CD1c-positive myeloid dendritic cell (primary cell): ENCODE measurements at regions not wholly inside any gene's neighbourhood (a gene's known extent, or its start where the extent isn't known, plus 50 kb on each side); places are given as distances from the start of the nearest gene placed in this dataset.

Experiments
- DNase-seq: peaks from one replicate; pipeline ENCODE4 v3.0.0-alpha.2; 2016; ENCODE audit errors: extremely low spot score

DNA sequence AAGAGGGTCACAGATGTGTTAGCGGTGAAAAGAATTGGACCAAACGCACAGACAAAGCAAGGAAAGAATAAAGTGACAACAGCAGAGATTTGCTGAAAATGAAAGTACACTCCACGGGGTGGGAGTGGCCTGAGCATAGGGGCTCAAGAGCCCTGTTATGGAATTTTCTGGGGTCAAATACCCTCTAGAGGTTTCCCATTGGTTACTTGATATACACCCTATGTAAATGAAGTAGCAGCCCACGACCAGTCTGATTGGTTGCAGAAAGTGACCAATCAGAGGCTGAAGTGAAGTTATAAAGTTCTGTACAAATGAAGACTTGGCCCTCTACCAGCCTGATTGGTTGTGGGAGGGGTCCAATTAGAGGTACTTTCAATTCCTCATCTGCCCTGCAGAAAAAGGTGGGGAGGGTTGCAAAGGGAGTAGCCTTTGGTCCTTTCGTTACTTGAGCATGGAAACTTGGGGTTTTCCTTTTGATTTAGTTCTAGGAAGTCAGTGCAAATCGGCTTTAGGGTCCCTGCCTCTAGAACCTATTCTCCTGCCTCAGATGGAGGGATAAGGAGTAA lies 125.6 kb upstream of the PRPS1L1 start:
- DNase-seq: no peak

DNA sequence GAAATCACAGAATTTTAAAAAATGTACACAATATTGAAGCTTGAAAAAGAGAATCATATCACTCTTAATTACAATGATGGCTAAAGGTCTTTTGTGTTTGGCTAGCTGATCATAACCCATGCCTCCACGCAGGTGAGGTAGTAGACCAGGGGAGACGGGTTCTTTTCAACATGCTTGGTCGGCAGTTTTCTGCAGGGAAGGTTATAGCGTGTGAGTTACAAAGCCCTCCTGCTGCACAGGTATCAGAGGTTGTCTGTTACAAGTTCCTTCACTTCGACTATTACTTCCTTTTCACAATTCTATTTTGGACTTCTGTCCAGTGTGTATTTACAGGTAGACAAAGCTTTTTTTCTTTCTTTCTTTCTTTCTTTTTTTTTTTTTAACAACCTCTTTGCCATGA lies 127.1 kb upstream of the PRPS1L1 start:
- no peak for DNase-seq

DNA sequence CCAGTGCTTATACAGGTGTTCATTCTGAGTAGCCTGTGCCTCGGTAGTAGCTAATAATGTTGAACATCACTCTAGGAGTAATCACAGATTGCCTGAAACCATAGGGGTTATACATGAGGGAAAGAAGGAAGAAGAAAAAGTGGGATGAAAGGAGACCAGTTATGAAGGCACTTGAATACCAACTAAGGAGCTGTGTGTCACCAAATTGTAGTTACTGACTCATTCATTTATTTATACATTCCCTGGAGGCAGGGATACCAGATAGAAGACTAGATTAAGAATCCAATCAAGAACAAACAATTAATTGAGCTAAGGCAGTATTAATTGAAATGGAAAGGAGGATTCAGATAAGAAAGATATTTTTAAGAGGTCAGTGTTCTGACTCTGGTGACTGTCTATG lies 129.6 kb upstream of the PRPS1L1 start:
- no peak for DNase-seq

DNA sequence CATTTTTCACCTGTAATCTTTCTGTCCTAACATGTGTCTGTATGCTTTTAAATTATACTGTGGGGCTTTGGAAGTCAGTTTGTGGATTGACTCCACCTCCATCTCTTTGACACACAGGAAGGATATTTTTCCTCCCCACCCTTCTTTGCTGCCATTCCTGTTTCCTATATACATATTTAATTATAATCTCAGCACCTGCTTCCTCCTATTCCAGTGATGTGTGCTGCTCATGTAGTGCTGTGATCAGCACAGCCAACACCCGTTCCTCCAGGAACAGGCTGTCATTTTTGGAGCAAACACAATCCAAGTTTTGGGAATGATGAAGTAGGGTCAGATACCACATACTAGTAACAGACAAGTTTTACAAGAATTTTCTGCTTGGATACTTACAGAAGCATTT lies 135.0 kb upstream of the PRPS1L1 start:
- DNase-seq: no peak

DNA sequence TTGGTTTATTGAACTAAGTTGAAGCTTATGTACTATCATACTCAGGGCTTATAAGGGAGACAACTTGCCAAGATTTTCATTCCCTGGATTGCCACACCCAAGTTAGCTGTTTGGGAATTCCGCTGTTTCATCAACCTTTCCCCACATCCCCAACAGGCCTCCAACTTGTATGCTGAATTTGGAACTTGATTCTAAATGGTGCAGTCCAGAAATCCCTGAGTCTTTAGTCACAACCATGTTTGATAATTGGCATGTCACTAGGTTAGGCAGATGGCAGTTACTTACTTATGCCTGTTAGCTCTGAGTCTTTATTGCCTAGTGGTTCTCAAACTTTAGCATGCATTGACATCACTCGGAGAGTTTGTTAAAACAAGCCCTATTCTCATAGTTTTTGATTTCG lies 135.4 kb upstream of the PRPS1L1 start:
- no peak for DNase-seq

DNA sequence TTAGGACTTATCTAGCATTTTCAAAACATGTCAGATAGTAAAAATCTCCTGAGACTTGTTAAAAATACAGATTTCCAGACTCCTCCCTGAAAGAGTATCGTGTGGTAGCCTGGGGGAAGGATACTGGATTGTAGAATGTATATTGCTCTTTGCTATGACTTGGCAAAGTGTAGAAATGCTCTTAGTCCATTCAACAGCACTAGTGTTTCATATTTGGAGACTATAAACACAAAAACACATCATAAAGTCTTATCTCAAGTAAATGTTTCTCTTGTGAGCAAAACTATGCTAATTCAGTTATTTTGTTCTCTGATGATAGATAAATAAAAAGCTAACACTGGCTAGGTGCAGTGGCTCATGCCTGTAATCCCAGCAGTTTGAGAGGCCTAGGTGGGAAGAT lies 137.5 kb upstream of the PRPS1L1 start:
- DNase-seq: no peak

DNA sequence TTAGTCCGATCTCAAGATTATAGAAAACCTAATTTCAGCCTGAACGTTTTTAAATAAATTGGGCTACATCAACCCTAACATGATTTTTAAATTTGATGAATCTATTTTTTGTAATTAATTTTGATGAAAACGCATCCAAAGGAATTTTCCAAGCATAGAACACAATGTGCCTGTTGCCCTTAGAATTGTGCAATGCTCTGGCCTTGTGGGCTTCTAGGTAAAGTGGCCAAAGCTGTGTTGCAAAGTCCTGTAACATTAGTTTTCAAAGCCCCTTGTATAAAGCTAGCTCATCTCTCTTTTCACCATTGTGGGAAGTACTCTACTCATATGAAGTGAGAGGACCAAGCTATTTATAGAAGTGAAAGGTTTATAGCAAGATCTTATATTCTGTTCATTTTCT lies 138.4 kb upstream of the PRPS1L1 start:
- no peak for DNase-seq

DNA sequence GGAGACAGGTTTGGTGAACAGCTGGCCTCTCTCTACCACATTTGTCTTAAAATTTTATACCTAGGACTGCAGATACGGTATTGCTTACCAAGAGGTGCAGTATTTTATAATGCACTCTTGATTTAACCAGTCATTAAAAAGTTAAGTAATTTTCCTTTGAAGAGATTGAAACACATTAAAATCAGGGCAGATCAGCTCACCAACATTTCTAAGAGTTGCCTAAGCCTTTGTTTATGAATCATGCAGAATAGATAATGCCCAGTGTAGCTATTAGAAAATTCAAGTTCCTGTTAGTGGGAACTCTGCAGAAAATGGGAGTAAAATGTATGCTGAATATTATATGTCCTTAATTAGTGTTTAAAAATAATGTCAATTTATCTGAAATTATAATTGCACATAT lies 140.2 kb upstream of the PRPS1L1 start:
- DNase-seq: no peak

DNA sequence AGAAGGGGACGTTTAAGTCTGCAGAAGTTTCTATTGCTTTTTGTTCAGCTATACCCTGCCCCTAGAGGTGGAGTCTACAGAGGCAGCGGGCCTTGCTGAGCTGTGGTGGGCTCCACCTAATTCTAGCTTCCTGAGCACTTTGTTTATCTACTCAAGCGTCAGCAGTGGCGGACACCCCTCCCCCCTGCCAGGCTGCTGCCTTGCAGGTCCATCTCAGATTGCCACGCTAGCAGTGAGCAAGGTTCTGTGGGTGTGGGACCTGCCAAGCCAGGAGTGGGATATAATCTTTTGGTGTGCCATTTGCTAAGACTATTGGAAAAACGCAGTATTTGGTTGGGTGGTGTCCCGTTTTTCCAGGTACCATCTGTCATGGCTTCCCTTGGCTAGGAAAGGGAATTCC lies 147.3 kb upstream of the PRPS1L1 start:
- DNase-seq: no peak

DNA sequence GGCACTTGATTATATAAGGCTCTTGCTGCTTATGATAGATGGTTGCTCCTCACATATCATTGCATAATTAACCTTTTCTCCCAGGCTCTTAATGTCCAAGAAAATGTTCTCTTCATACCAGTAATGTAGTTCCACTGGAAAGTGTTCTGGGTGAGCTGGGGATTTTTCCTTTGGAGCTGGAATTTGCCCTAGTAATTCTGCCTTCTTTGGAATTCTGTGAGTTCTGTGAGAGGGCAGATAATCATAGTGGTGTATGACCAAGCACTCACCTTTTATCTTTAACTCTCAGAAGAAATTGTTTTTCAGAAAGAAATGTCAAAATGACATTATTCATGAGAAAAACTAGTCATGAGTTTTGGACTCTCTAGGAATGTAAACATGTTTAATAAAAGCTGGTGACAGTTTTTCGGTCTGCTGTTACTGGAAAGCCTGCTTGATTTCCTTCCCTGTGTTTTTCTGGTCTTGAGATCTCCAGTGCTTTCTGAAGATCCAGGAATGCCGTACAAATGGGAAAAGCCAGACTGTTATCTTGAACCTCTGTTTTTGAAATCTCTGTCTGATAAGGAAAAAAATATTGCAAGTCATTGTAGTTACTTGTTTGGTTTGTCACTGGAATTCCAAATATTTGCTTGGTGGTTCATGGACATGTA lies 148.3 kb upstream of the PRPS1L1 start:
- no peak for DNase-seq

DNA sequence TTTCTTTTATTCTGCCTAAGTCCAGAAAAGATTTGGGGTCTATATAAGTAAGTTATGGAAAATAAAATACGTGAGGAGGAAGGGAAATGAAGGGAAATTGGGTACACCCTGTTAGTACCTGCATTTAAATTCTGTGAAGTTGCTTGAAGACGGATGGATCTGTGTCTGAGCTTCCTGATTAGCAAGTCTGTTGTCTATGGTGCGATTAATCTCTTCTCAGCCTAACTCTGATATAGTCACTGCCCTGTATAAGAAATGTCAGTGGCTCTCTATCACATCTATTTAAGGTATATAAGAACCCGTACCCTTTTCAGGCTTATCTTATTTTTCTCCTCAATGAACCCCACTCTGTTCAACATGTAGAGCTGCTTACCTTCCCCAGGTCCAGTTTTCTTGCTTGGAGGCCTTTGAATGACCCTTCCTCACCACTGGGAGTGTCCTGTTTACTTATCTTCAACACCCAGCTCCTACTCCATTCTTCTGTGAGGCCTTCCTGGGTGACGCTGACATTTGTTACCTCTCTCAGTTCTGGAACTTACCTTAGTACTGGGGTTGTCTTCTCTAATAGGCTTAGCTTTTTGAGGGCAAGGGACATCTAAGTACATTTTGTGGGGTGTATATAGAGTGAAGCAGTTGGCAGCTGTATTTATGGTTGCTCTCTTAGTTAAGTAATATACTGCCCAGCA lies 149.6 kb upstream of the PRPS1L1 start:
- no peak for DNase-seq

DNA sequence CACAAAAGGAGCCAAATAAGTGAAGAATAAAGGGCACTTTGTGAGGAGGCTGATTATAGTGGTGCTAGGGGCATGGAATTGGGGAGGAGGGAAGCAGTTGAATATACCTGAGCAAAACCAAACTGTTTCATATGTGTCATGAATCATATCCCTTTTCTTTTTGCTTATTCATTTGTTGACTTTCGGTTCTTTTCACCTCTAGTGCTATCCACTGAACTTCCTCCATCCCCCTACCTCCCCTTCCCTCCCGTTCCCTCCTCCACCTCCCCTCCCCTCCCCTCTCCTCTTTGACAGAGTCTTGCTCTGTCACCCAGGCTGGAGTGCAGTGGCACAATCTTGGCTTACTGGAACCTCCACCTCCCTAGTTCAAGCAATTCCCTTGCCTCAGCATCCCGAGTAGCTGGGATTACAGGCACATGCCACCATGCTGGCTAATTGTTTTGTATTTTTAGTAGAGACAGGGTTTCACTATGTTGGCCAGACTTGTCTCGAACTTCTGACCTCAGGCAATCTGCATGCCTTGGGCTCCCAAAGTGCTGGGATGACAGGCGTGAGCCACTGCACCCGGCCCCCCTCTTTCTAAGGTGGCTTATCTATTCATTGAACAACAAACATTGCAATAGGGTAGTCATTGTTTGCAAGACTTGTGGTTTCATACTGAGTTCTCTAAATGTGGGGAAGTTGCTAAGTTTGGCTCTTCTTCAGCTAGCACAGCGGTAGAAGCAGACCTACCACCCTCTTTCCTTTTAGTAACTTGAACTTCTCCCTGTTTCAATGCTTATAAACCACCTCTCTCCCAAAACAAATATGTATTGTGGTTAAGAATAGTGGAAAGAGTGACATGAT lies 150.4 kb upstream of the PRPS1L1 start:
- peak; percentile 79 for DNase-seq

DNA sequence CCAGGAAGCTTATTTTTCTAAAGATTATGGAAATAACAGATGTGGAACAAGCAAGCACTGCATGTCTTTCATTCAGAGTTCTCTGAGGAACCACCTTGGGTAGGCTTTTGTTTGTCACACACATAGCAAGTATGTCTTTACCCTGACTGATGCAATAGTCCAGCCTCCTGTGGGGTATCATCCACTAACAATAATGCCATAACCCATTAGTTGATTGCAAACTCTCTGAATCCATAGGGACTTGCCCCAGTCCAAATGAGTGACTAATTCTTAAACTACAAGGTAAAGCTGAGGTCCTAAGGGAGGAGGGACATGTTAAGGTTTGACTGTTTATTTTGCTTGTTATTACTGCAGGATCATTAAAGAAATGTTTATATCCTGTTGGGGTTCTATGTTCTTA lies 151.4 kb upstream of the PRPS1L1 start:
- no peak for DNase-seq

DNA sequence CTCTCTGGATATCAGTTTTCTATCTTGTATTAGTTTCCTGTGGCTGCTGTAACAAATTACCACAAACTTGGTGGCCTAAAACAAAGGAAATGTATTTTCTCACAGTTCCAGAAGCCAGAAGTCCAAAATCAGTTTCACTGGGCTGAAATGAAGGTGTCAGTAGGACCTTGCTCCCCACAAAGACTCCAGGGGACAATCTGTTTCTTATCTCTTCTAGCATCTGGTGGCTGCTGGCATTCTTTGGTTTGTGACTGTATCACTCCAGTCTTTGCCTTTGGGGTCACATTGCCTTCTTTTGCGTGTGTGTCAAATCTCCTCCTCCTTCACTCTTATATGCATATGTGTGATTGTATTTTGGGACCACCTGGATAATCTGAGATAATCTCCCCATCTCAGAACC lies 153.0 kb upstream of the PRPS1L1 start:
- DNase-seq: no peak

DNA sequence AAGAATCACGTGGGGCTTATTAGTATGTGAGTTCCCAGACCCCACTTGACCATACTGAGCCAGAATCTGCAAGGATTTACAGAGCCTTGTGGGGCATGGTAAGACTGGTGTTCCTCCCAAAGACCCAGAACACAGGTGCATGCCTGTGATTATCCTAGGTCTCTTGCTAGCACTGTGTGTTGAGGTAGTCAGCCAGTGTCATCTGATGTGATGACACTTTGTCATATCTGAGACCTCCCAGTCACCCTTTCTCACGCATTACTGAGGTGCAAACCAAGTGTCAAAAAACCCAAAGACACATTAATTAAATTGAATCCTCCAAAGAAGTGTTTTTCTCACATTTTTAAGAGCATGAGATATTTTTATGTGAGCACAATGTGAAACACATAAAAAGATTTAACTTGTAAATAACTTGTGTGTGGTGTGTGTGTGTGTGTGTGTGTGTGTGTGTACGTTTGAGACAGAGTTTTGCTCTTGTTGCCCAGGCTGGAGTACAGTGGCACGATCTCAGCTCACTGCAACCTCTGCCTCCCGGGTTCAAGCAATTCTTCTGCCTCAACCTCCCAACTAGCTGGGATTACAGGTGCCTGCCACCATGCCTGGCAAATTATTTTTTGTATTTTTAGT lies 162.0 kb upstream of the PRPS1L1 start:
- DNase-seq: no peak

DNA sequence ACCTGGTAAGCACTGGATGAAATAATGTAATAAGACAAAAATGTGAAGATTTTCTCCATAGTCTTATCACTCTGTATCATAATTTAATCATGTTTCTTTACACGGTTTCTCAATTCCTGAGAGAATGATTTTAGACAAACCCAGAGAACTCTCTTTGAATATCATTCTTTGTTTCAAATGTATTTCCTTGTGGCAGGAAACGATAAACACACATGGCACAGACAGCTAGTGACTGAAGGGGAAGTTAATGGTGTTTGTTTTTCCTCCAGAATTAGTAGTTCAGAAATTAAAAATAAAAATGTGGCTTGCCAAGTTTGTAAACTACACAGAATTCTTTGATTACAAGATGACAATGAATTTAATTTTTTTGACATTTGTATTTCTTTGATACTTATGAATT lies 163.7 kb upstream of the PRPS1L1 start:
- DNase-seq: no peak

DNA sequence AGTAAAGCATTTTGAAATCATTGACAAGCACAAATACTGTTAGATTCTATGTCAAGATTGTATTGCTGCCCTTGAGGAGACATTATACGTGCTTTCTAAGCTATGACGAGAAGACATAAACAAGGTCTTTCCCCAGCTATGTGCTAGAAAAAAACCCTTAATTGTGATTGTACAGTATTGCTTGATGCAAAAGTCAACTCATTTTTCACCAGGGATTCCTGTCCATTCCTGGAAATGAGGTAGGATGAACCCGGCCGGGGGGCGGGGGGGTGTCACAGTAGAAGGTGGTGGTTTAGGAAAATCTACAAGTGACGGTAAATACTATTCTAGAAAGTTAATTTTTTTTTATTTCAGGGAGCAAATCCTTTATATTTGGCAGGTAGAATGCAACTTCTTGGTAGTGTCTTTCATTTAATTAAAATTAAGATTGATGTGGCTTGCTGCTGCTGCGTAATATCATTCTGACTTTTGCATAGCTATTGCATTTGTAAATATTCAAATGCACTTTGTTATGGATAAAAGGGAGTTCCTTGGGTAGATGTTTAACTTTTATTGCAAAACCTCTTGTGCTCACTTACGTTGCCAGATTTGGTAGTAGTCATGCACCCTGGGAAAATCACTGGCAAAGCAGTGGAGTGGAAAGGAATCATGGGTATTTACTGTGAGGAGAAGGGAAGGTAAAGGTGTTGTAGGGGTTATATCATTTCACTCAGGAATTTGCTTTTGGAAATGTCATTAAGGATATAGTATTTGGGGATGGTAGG lies 164.4 kb upstream of the PRPS1L1 start:
- no peak for DNase-seq

DNA sequence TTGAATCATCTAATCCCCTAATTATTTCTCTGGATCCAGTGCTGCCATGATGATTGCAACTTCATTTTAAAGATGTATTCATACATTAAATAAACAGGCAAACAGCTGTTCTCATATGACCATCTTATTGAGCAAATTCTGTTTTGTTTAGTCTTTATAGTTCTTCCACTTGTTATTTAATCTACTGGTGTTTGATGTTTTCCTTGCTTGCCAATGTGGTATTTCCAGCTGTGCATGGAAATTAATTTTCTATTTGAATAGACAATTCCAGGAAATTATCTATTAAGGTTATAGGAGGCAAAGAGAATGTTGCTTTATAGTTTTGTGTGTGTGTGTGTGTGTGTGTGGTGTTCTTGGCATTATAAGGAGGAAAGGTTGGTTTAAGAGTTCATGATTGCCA lies 167.0 kb upstream of the PRPS1L1 start:
- no peak for DNase-seq

DNA sequence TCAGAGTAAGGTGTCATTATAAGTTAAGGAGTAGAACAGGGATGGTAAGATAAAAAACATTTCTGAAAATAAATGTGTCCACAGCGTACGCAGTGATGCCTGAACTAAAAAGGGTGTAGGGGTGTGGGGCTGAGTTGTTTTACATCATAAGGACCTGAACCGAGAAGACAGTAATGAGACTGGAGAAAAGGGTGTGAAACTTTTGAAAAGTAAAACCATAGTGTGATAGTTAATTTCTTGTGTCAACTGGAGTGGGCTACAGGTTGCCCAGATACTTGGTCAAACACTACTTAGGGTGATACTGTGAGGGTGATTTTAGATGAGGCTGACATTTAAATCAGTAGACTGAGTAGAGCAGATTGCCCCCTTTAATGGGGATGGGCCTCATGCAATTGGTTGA lies 169.0 kb upstream of the PRPS1L1 start:
- DNase-seq: no peak

DNA sequence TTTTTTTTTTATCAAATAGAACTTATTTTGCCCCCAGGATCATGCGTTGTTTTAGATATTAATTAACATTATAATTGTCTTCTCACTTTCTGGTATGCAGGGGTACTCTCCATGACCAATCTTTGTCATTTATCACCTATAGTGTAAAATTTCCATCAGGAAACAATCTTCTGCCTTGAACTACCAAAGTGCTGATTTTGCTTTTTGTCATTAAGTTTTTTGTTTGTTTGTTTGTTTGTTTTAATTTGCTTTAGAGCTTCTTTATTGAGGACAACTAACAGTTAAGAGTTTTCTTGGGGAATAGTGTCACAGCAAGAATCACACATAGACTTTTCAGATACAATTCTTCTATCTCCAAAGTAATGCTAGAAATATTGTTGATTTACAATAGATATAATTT lies 171.2 kb upstream of the PRPS1L1 start:
- no peak for DNase-seq

DNA sequence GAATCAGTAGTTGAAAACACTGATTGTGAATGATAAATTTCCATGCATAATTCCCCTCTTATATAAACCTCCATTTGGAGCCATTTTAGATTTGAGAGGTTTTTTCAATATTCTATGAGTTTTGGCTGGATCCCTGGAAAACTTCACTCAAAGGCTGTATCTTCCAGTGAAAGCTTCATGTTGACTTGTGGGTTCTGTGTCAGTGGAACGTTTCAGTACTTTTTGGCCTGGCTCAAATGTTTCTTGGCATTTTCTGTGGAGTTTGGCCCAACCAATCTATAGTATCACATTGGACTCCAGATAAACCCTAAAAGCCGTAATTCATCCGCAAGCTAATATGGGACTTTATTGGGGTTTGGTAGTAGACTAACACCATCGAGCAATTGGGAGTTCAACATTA lies 172.6 kb upstream of the PRPS1L1 start:
- DNase-seq: no peak

DNA sequence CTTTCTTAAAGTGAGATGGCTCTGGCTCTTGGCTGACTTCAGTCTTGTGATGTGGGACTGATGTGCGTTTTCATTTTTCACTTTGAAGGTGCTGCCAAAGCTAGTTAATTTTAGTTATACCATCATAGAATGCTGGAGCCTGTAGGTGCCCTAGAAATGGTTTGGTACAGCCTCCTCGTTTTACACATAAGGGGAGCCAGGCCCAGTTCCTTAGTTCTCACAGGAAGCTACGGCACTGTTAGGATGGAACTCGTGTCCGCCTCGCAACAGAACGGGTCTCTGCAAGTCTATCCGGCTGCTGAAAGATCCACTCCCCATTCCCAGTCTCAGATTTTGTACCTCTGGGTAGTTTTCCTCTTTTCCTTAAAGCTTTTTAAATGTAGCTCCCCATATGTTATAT lies 173.2 kb upstream of the PRPS1L1 start:
- no peak for DNase-seq
